GM12891 (cell line): ENCODE measurements at regions not wholly inside any gene's neighbourhood (a gene's known extent, or its start where the extent isn't known, plus 50 kb on each side); places are given as distances from the start of the nearest gene placed in this dataset.

Experiments
- DNase-seq: peaks from one replicate; pipeline ENCODE4 v3.0.0; 2011; ENCODE audit warnings: low spot score; ENCODE audit not compliant: insufficient read length
- FAIRE-seq: peaks from 2 replicates; lab custom pipeline; 2011; peaks lifted over from hg19 to GRCh38; lab: Jason Lieb, UNC
- PAX5 ChIP-seq: IDR thresholded peaks from 2 replicates; pipeline ENCODE4 v1.6.1; 2011; ENCODE audit warnings: low read length, moderate library complexity, mild to moderate bottlenecking; ENCODE audit not compliant: insufficient read depth, severe bottlenecking
- POLR2A ChIP-seq: IDR thresholded peaks from 2 replicates; pipeline ENCODE4 v1.6.1; 2011; ENCODE audit warnings: low read depth, low read length, control low read depth
- POLR2AphosphoS5 ChIP-seq: IDR thresholded peaks from 2 replicates; pipeline ENCODE4 v1.6.1; 2011; ENCODE audit warnings: low read depth, low read length, control low read depth
- POU2F2 ChIP-seq: IDR thresholded peaks from 2 replicates; pipeline ENCODE4 v1.6.1; 2011; ENCODE audit warnings: low read depth, mild to moderate bottlenecking, control low read depth, low read length, moderate library complexity
- SPI1 ChIP-seq: IDR thresholded peaks from 2 replicates; pipeline ENCODE4 v1.6.1; 2011; ENCODE audit warnings: low read depth, low read length, control low read depth
- TAF1 ChIP-seq: IDR thresholded peaks from 2 replicates; pipeline ENCODE4 v1.6.1; 2011; ENCODE audit warnings: low read depth, low read length, control low read depth

- DNase-seq (no peak), FAIRE-seq (no peak)
- TF ChIP-seq PAX5 = no peak
Measured at GRCh38 chr4:163582703-163583102, 88.2 kb downstream of the TMA16 start.

GRCh38 chr4:163587867-163588266 is 93.4 kb downstream of the TMA16 start:
- DNase-seq = no peak
- TF ChIP-seq POLR2A = no peak
- no peak for TF ChIP-seq POU2F2
- peak; percentile 98 for TF ChIP-seq SPI1
- no peak for FAIRE-seq

- TF ChIP-seq POLR2A (no peak), TAF1 (no peak), POLR2AphosphoS5 (no peak), SPI1 (no peak), POU2F2 (no peak), PAX5 (no peak)
- FAIRE-seq (no peak), DNase-seq (no peak)
Measured at GRCh38 chr4:163588532-163588931, 94.0 kb downstream of the TMA16 start.

- TF ChIP-seq PAX5 = no peak
- no peak for TF ChIP-seq POU2F2
- no peak for TF ChIP-seq SPI1
- no peak for TF ChIP-seq POLR2A
- no peak for TF ChIP-seq TAF1
- TF ChIP-seq POLR2AphosphoS5 = no peak
- DNase-seq = no peak
- no peak for FAIRE-seq
Measured at GRCh38 chr4:163590103-163590502, 95.6 kb downstream of the TMA16 start.

GRCh38 chr4:163590619-163591264 is 96.3 kb downstream of the TMA16 start:
- peak; percentile 72 for FAIRE-seq
- TF ChIP-seq POLR2AphosphoS5 (no peak), POLR2A (no peak), PAX5 (no peak), SPI1 (no peak), TAF1 (no peak), POU2F2 (no peak)
- no peak for DNase-seq

GRCh38 chr4:163591614-163592020 is 97.1 kb downstream of the TMA16 start:
- TF ChIP-seq POLR2A = no peak
- TF ChIP-seq POU2F2 = no peak
- peak; percentile 84 for TF ChIP-seq SPI1
- no peak for TF ChIP-seq PAX5
- no peak for TF ChIP-seq POLR2AphosphoS5
- no peak for TF ChIP-seq TAF1
- FAIRE-seq (peak; percentile 89), DNase-seq (no peak)

- no peak for DNase-seq
- FAIRE-seq = peak; percentile 80
- TF ChIP-seq TAF1 (no peak), PAX5 (no peak), POU2F2 (no peak), SPI1 (no peak), POLR2A (no peak), POLR2AphosphoS5 (no peak)
Measured at GRCh38 chr4:163592212-163592611, 97.7 kb downstream of the TMA16 start.

- no peak for FAIRE-seq
Measured at GRCh38 chr4:163595580-163595979, 101.1 kb downstream of the TMA16 start.

GRCh38 chr4:163598028-163598427 is 103.5 kb downstream of the TMA16 start:
- FAIRE-seq = no peak
- TF ChIP-seq POLR2A (no peak), POU2F2 (peak; percentile 93)
- no peak for DNase-seq

More at GRCh38 chr4:163595580-163595979, 101.1 kb downstream of the TMA16 start:
- no peak for DNase-seq
- TF ChIP-seq POLR2A (no peak), TAF1 (no peak), PAX5 (no peak)

- FAIRE-seq (peak; percentile 92), DNase-seq (no peak)
- TF ChIP-seq SPI1 (no peak), POLR2A (no peak), POU2F2 (no peak), POLR2AphosphoS5 (no peak), TAF1 (no peak)
Measured at GRCh38 chr4:163598489-163598888, 104.0 kb downstream of the TMA16 start.

- TF ChIP-seq POLR2AphosphoS5 = no peak
- no peak for TF ChIP-seq PAX5
- 0 out of 2 replicates have a peak, but pooled peaks have one; percentile 1 for TF ChIP-seq SPI1
- no peak for TF ChIP-seq POU2F2
- FAIRE-seq = peak; percentile 68
Measured at GRCh38 chr4:163600727-163601126, 106.2 kb downstream of the TMA16 start.

More at GRCh38 chr4:163600727-163601126, 106.2 kb downstream of the TMA16 start:
- DNase-seq = no peak
